CD4-positive, alpha-beta T cell (primary cell): ENCODE measurements at regions not wholly inside any gene's neighbourhood (a gene's known extent, or its start where the extent isn't known, plus 50 kb on each side); places are given as distances from the start of the nearest gene placed in this dataset.

ENCODE experiments used
- ATAC-seq: fragments of 200-7000 bp; cut with Tn5 transposase; one replicate; pipeline ENCODE4 v1.10.0; 2022; ENCODE audit warnings: mild to moderate bottlenecking; ENCODE audit not compliant: poor library complexity
- CTCF ChIA-PET: fragments of 350-600 bp; sonication (Branson Sonifier 250); formaldehyde crosslinking; loops from one replicate; lab custom pipeline; 2021; ENCODE audit warnings: antibody characterized with exemption, inconsistent platforms; lab: Charles Lee
- POLR2A ChIA-PET: fragments of 350-600 bp; sonication (Branson Sonifier 250); formaldehyde crosslinking; loops from one replicate; lab custom pipeline; 2021; ENCODE audit warnings: antibody characterized with exemption, inconsistent platforms; lab: Charles Lee
- DNase-seq, 14 experiments: peaks; one replicate each; pipeline ENCODE4 v3.0.0-alpha.2; 2013 to 2020; ENCODE audit warnings: mixed read lengths in 2 of 14
- H3K27ac ChIP-seq, 2 donors: one replicate each; pipeline versions ENCODE4 v1.5.1 to v1.7.0; 2013; ENCODE audit warnings: low read length in 2 of 2, low read depth in 1 of 2, mild to moderate bottlenecking in 1 of 2
- H3K27me3 ChIP-seq, 2 experiments: 1 replicate in 1 of 2; 2 replicates in 1 of 2; pipeline versions ENCODE4 v1.6.1 to v1.7.0; 2013; ENCODE audit warnings: low read length in 2 of 2, control low read depth in 1 of 2, mild to moderate bottlenecking in 1 of 2, moderate library complexity in 1 of 2; ENCODE audit not compliant: insufficient read depth in 2 of 2, control insufficient read depth in 1 of 2
- H3K36me3 ChIP-seq: one replicate; pipeline ENCODE4 v1.6.1; 2013; ENCODE audit warnings: low read length, control low read depth; ENCODE audit not compliant: insufficient read depth
- H3K4me1 ChIP-seq: one replicate; pipeline ENCODE4 v1.6.1; 2013; ENCODE audit warnings: low read length, control low read depth; ENCODE audit not compliant: insufficient read depth
- H3K4me3 ChIP-seq: one replicate; pipeline ENCODE4 v1.5.1; 2013; ENCODE audit warnings: mild to moderate bottlenecking, low read length, moderate library complexity
- H3K9me3 ChIP-seq, 2 experiments: 1 replicate in 1 of 2; 2 replicates in 1 of 2; pipeline versions ENCODE4 v1.6.1 to v1.7.0; 2013; ENCODE audit warnings: low read length in 2 of 2, mild to moderate bottlenecking in 2 of 2, control low read depth in 1 of 2, moderate library complexity in 1 of 2; ENCODE audit not compliant: control insufficient read depth in 1 of 2, insufficient read depth in 1 of 2
- H3K27ac Mint-ChIP-seq: one replicate; pipeline ENCODE4 v1.8.0; 2020; ENCODE audit warnings: mixed read lengths
- H3K27me3 Mint-ChIP-seq: one replicate; pipeline ENCODE4 v1.8.0; 2021; ENCODE audit warnings: mixed read lengths
- H3K36me3 Mint-ChIP-seq: one replicate; pipeline ENCODE4 v1.8.0; 2021; ENCODE audit warnings: low read depth, mixed read lengths
- H3K4me1 Mint-ChIP-seq: one replicate; pipeline ENCODE4 v1.8.0; 2021; ENCODE audit warnings: low read depth, mixed read lengths
- H3K4me3 Mint-ChIP-seq: one replicate; pipeline ENCODE4 v1.8.0; 2020; ENCODE audit warnings: mild to moderate bottlenecking, mixed read lengths
- H3K9me3 Mint-ChIP-seq: one replicate; pipeline ENCODE4 v1.8.0; 2020; ENCODE audit warnings: mixed read lengths
- CTCF ChIP-seq: fragments of 200-600 bp; IDR thresholded peaks from one replicate; pipeline ENCODE4 v1.8.0; 2022; ENCODE audit warnings: antibody characterized with exemption, mild to moderate bottlenecking
- intact Hi-C, 2 experiments: fragments of 100-400 bp; cut with DNase I in 1 of 2; cut with micrococcal nuclease in 1 of 2; formaldehyde crosslinking; loops; one replicate each; pipeline versions ENCODE4 v1.15.1 to v1.9.0; 2023 to 2025; cut with DNase I, micrococcal nuclease

DNA sequence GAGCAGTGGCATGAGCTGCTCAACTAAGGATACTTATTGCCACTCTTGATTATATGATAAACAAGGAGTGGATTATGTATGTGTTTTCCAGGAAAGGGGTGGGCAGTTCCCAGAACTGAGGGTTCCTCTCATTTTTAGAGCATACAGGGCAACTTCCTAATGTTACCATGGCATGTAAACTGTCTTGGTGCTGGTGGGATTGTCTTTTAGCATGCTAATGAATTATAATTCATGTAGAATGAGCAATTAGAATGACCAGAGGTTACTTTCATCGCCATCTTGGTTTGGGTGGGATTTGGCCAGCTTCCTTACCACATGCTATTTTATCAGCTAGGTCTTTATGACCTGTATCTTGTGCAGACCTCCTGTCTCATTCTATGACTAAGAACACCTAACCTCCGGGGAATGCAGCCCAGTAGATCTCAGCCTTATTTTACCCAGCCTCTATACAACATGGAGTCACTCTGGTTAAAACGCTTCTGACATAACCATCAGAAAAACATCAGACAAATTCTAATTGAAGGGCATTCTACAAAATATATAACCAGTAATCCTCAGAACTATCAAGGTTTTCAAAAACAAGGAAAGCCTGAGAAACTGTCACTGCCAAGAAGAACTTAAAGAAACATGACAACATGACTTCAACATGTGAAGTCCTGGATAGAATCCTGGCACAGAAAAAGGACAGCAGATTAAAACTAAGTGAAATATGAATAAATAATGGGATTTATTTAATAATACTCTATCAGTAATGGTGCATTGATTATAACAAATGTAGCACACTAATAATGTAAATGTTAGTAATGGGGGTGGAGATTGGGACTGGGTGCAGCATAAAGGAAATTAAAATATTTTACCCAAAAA, 365.0 kb downstream of the SEMA3D start:
- Histone ChIP-seq H3K27me3 (no peaks in the 10 kb centered on the region), H3K9me3 (no peaks in the 10 kb centered on the region), H3K4me1 (no peaks in the 10 kb centered on the region), H3K27ac (no peak overlapping the region), H3K4me3 (no peak overlapping the region), H3K36me3 (no peaks in the 10 kb centered on the region)
- Mint-ChIP-seq H3K4me3 (no peak overlapping the region), H3K9me3 (peaks cover 2% of the 10 kb centered on the region), H3K4me1 (no peaks in the 10 kb centered on the region), H3K27me3 (no peaks in the 10 kb centered on the region), H3K36me3 (no peaks in the 10 kb centered on the region), H3K27ac (no peak overlapping the region)
- ChIA-PET POLR2A (no interaction called here), CTCF (no interaction called here)
- DNase-seq (no peak), ATAC-seq (no peak)
- intact Hi-C loops: no loop called here
- TF ChIP-seq CTCF: no peak

DNA sequence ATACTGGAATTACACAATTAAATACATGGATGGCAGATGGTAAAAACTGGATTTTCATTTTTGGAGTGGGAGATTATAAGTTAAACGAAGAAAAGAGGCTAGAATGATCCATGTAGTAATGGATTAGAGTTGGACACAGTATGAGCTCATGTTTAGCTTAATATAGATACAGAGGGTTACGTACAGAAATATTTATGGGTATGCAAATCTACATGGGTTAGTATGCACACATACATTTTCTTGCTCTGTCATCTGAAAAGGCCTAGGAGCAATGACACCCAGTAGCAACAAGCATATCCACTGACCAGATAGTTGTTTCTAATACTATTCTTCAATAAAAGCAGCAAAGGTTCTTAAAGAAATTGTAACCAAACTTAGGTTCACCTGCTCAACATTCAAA, 366.4 kb downstream of the SEMA3D start:
- no peaks in the 10 kb centered on the region for H3K9me3 ChIP-seq
- ChIA-PET POLR2A (no interaction called here), CTCF (no interaction called here)
- no peak overlapping the region for H3K27ac Mint-ChIP-seq
- intact Hi-C loops: no loop called here
- no peak overlapping the region for H3K27ac ChIP-seq
- TF ChIP-seq CTCF: no peak
- H3K4me1 ChIP-seq: no peaks in the 10 kb centered on the region
- DNase-seq (no peak), ATAC-seq (no peak)
- no peaks in the 10 kb centered on the region for H3K27me3 ChIP-seq
- H3K4me3 ChIP-seq: no peak overlapping the region
- H3K9me3 Mint-ChIP-seq: peaks cover 2% of the 10 kb centered on the region
- H3K36me3 ChIP-seq: no peaks in the 10 kb centered on the region
- no peak overlapping the region for H3K4me3 Mint-ChIP-seq
- H3K36me3 Mint-ChIP-seq: no peaks in the 10 kb centered on the region
- H3K4me1 Mint-ChIP-seq: no peaks in the 10 kb centered on the region
- no peaks in the 10 kb centered on the region for H3K27me3 Mint-ChIP-seq

- Histone ChIP-seq H3K9me3 (no peaks in the 10 kb centered on the region), H3K4me3 (no peak overlapping the region), H3K4me1 (no peaks in the 10 kb centered on the region), H3K36me3 (no peaks in the 10 kb centered on the region), H3K27ac (no peak overlapping the region), H3K27me3 (no peaks in the 10 kb centered on the region)
- ChIA-PET POLR2A (no interaction called here), CTCF (no interaction called here)
- no peak overlapping the region for H3K4me3 Mint-ChIP-seq
- no peaks in the 10 kb centered on the region for H3K4me1 Mint-ChIP-seq
- H3K36me3 Mint-ChIP-seq: no peaks in the 10 kb centered on the region
- H3K27me3 Mint-ChIP-seq: no peaks in the 10 kb centered on the region
- DNase-seq (no peak), ATAC-seq (no peak)
- no peak for TF ChIP-seq CTCF
- H3K27ac Mint-ChIP-seq: no peak overlapping the region
- H3K9me3 Mint-ChIP-seq: no peaks in the 10 kb centered on the region
- intact Hi-C loops: no loop called here
These were observed 369.8 kb downstream of the SEMA3D start for GRCh38 chr7:84817016-84817415.
